Mesendoderm (in vitro differentiated cells): ENCODE measurements at regions not wholly inside any gene's neighbourhood (a gene's known extent, or its start where the extent isn't known, plus 50 kb on each side); places are given as distances from the start of the nearest gene placed in this dataset.
"Not testable (repeated sequence)": the region's sequence is repeated elsewhere in the genome, so short reads cannot be mapped to it uniquely, and the experiment has no call there.

Experiments
- DNase-seq: peaks from one replicate; pipeline ENCODE4 v3.0.0; 2013
- H2AK5ac ChIP-seq: 2 replicates; pipeline ENCODE4 v1.6.1; 2013; ENCODE audit warnings: low read length, inconsistent platforms
- H2BK120ac ChIP-seq: 2 replicates; pipeline ENCODE4 v1.6.1; 2013; ENCODE audit warnings: low read depth, mild to moderate bottlenecking, low read length, moderate library complexity, mixed read lengths
- H2BK15ac ChIP-seq: replicated peaks from 2 replicates; pipeline ENCODE4 v1.6.1; 2013; ENCODE audit warnings: low read depth, mild to moderate bottlenecking, moderate library complexity
- H2BK5ac ChIP-seq: 2 replicates; pipeline ENCODE4 v1.6.1; 2013; ENCODE audit warnings: low read length, inconsistent platforms
- H3K18ac ChIP-seq: 2 replicates; pipeline ENCODE4 v1.6.1; 2013; ENCODE audit warnings: mild to moderate bottlenecking, low read length, mixed read lengths
- H3K23ac ChIP-seq: one replicate; pipeline ENCODE4 v1.6.1; 2013; ENCODE audit warnings: low read length
- H3K27ac ChIP-seq: 2 replicates; pipeline ENCODE4 v1.5.1; 2013; ENCODE audit warnings: low read depth, mild to moderate bottlenecking, inconsistent platforms, low read length, moderate library complexity
- H3K27me3 ChIP-seq: 2 replicates; pipeline ENCODE4 v1.6.1; 2013; ENCODE audit warnings: low read length, control low read depth, mild to moderate bottlenecking, inconsistent platforms; ENCODE audit not compliant: insufficient read depth, poor library complexity
- H3K36me3 ChIP-seq: 2 replicates; pipeline ENCODE4 v1.6.1; 2013; ENCODE audit warnings: low read length, inconsistent platforms; ENCODE audit not compliant: control insufficient read depth, insufficient read depth
- H3K4ac ChIP-seq: one replicate; pipeline ENCODE4 v1.6.1; 2013; ENCODE audit warnings: low read depth, mild to moderate bottlenecking, low read length, moderate library complexity
- H3K4me1 ChIP-seq: 2 replicates; pipeline ENCODE4 v1.6.1; 2013; ENCODE audit warnings: low read depth, low read length, inconsistent platforms; ENCODE audit not compliant: control insufficient read depth
- H3K4me2 ChIP-seq: 2 replicates; pipeline ENCODE4 v1.6.1; 2013; ENCODE audit warnings: low read length
- H3K4me3 ChIP-seq: 2 replicates; pipeline ENCODE4 v1.5.1; 2013; ENCODE audit warnings: mild to moderate bottlenecking, low read length
- H3K56ac ChIP-seq: one replicate; pipeline ENCODE4 v1.6.1; 2013; ENCODE audit warnings: low read length
- H3K79me1 ChIP-seq: 2 replicates; pipeline ENCODE4 v1.6.1; 2013; ENCODE audit warnings: low read length, inconsistent platforms
- H3K79me2 ChIP-seq: 2 replicates; pipeline ENCODE4 v1.6.1; 2013; ENCODE audit warnings: mild to moderate bottlenecking, low read length; ENCODE audit not compliant: control insufficient read depth, insufficient read depth
- H3K9ac ChIP-seq: 2 replicates; pipeline ENCODE4 v1.6.1; 2013; ENCODE audit warnings: low read length, inconsistent platforms
- H4K5ac ChIP-seq: one replicate; pipeline ENCODE4 v1.6.1; 2013; ENCODE audit warnings: low read length
- H4K8ac ChIP-seq: one replicate; pipeline ENCODE4 v1.6.1; 2013; ENCODE audit warnings: low read depth, mild to moderate bottlenecking, control low read depth, low read length, moderate library complexity
- WGBS: extraction: QIAGEN DNeasy Blood & Tissue Kit; methylation state at CpG from one replicate; pipeline ENCODE4 v1.1.7; 2013; ENCODE audit warnings: low lambda C conversion rate, missing lambda C conversion rate; ENCODE audit not compliant: insufficient coverage; ENCODE audit errors: extremely low coverage; 5-methylcytosine and 5-hydroxymethylcytosine counted together

DNA sequence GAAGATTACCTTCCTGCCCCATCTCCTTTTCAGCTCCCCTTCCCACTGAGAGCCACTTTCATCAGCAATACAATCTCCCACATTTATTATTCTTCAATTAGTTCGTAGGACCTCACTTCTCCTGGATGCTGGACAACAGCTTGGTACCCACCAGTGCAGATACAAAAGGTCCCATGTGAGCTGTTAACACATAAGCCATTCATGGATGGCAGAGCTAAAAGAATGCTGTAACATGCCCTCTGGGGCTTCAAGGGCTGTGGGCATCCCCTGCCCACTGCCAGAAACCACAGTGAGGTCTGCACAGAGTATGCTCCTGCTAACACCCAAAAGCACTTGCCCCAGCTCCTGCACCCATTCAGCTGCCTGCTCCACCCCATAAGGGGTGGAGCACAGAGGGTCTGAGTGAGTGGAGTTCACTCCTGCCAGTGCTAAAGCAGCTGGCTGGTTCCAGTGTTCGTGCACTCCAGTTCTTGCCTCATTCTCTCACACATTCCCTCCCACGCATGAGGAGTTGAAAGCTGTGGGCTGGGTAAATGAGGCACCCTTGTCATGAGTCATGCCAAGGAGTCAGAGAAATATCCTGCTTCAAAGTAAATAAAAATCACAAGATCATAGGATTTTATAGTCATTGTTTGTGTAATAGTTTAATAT, 305.9 kb upstream of the TMEFF2 start:
- Histone ChIP-seq H2BK5ac (no peak overlapping the region), H2BK15ac (no peak overlapping the region), H2BK120ac (no peak overlapping the region), H4K8ac (no peak overlapping the region), H3K79me1 (no peaks in the 10 kb centered on the region), H4K5ac (no peak overlapping the region), H3K79me2 (no peaks in the 10 kb centered on the region), H3K18ac (no peak overlapping the region), H3K36me3 (no peaks in the 10 kb centered on the region), H3K56ac (no peak overlapping the region), H3K4me2 (no peak overlapping the region), H3K4me1 (no peaks in the 10 kb centered on the region), H3K27me3 (no peaks in the 10 kb centered on the region), H3K4me3 (no peak overlapping the region), H3K9ac (no peak overlapping the region), H3K27ac (no peak overlapping the region), H3K23ac (no peak overlapping the region), H2AK5ac (no peak overlapping the region), H3K4ac (no peak overlapping the region)
- DNase-seq, result peak; percentile 6
- no CpG with 5 or more reads among the region's 3 CpGs for WGBS

GRCh38 chr2:192499476-192499875, 304.7 kb upstream of the TMEFF2 start:
- Histone ChIP-seq H2AK5ac (no peak overlapping the region), H2BK120ac (no peak overlapping the region), H3K23ac (no peak overlapping the region), H3K9ac (no peak overlapping the region), H3K4me2 (no peak overlapping the region), H4K5ac (no peak overlapping the region), H3K56ac (no peak overlapping the region), H3K79me1 (no peaks in the 10 kb centered on the region), H3K27ac (no peak overlapping the region), H2BK5ac (no peak overlapping the region), H3K4me1 (no peaks in the 10 kb centered on the region), H4K8ac (no peak overlapping the region), H3K4me3 (no peak overlapping the region), H3K4ac (no peak overlapping the region), H3K18ac (no peak overlapping the region), H3K27me3 (no peaks in the 10 kb centered on the region), H2BK15ac (no peak overlapping the region), H3K79me2 (no peaks in the 10 kb centered on the region), H3K36me3 (no peaks in the 10 kb centered on the region)
- DNase-seq, result peak; percentile 6

DNA sequence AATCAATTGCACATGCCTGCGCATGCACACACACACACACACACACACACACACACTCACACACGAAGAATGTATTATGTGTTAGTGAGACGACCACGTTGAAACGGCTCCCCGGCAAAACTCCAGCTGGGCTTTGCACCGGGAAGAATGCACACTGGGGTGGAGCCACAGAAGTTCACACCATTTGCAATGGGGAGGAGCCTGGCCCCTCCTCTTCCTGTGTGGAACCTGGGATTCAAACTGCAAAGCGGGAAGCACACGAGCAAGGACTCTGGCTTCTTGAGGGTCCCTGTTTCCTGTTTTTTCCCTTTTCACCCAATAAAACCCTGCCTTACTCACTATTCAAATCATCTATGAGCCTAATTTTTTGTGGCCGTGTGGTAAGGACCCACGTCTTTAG, 304.0 kb upstream of the TMEFF2 start:
- no peak overlapping the region for H3K27ac ChIP-seq
- no CpG with 5 or more reads among the region's 11 CpGs for WGBS
- no peak overlapping the region for H4K5ac ChIP-seq
- H2BK15ac ChIP-seq, result no peak overlapping the region
- H2AK5ac ChIP-seq, result no peak overlapping the region
- no peak overlapping the region for H3K9ac ChIP-seq
- no peak overlapping the region for H3K23ac ChIP-seq
- H3K36me3 ChIP-seq, result no peaks in the 10 kb centered on the region
- no peaks in the 10 kb centered on the region for H3K27me3 ChIP-seq
- H3K79me1 ChIP-seq, result no peaks in the 10 kb centered on the region
- no peak overlapping the region for H3K4me3 ChIP-seq
- no peak overlapping the region for H3K4me2 ChIP-seq
- DNase-seq, result peak; percentile 4
- no peak overlapping the region for H4K8ac ChIP-seq
- no peak overlapping the region for H3K18ac ChIP-seq
- H3K4me1 ChIP-seq, result no peaks in the 10 kb centered on the region
- no peak overlapping the region for H2BK120ac ChIP-seq
- H3K56ac ChIP-seq, result no peak overlapping the region
- no peak overlapping the region for H3K4ac ChIP-seq
- H2BK5ac ChIP-seq, result no peak overlapping the region
- H3K79me2 ChIP-seq, result no peaks in the 10 kb centered on the region

- not testable (repeated sequence) for H3K4ac ChIP-seq, H3K79me2 ChIP-seq, H3K4me3 ChIP-seq, H3K79me1 ChIP-seq, H3K4me1 ChIP-seq, H3K23ac ChIP-seq, H2AK5ac ChIP-seq, H3K27ac ChIP-seq, H2BK5ac ChIP-seq, H2BK15ac ChIP-seq, H3K27me3 ChIP-seq, H3K36me3 ChIP-seq, H3K56ac ChIP-seq, H3K18ac ChIP-seq, DNase-seq, H3K4me2 ChIP-seq, H2BK120ac ChIP-seq, H4K5ac ChIP-seq, H3K9ac ChIP-seq, H4K8ac ChIP-seq
- WGBS, result no CpG with 5 or more reads among the region's 1 CpG
Measured at GRCh38 chr2:192488158-192488557, 293.4 kb upstream of the TMEFF2 start.

DNA sequence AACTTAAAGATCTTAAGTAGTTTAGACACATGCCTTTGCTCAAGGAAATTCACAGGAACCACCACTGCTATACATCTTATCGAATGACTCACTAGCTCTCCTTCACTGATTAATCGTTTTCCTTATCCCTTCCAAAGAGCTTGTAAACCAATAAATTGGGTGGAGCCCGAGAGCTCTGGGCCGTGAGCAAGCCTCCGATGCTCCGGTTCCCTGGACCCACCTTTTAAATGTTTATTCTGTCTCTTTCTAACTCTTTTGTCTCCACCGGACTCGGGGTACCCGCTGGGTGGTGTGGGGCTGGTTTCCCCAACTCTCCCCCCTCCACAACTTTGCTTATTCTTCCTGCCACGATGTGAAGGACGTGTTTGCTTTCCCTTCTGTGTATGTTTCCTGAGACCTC, 292.9 kb upstream of the TMEFF2 start:
- H3K27ac ChIP-seq, result no peak overlapping the region
- H2BK120ac ChIP-seq, result no peak overlapping the region
- no CpG with 5 or more reads among the region's 11 CpGs for WGBS

DNA sequence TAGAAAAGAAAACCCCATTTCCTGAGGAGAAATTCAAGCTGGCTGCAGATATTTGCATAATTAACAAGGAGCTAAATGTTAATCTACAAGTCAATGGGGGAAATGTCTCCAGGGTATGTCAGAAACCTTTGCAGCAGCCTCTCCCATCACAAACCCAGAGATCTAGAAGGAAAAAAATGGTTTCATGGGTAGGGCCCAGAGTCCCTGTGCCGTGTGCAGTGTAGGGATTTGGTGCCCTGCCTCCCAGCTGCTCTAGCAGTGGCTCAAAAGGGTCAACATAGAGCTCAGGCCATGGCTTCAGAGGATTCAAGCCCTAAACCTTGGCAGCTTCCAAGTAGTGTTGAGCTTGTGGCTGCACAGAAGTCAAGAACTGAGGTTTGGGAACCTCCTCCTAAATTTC, 290.2 kb upstream of the TMEFF2 start:
- Histone ChIP-seq H3K18ac (no peak overlapping the region), H3K79me2 (no peaks in the 10 kb centered on the region), H3K4ac (no peak overlapping the region), H3K4me3 (no peak overlapping the region), H3K27me3 (no peaks in the 10 kb centered on the region), H3K23ac (no peak overlapping the region), H2BK120ac (no peak overlapping the region), H3K4me2 (no peak overlapping the region), H3K56ac (no peak overlapping the region), H4K5ac (no peak overlapping the region), H3K79me1 (no peaks in the 10 kb centered on the region), H3K27ac (no peak overlapping the region), H3K9ac (no peak overlapping the region), H4K8ac (no peak overlapping the region), H3K36me3 (no peaks in the 10 kb centered on the region), H2BK15ac (no peak overlapping the region), H2AK5ac (no peak overlapping the region), H3K4me1 (no peaks in the 10 kb centered on the region), H2BK5ac (no peak overlapping the region)
- WGBS, result no CpG with 5 or more reads among the region's 1 CpG
- DNase-seq, result peak; percentile 23

More for the DNA sequence above, 292.9 kb upstream of the TMEFF2 start:
- H3K4me1 ChIP-seq, result no peaks in the 10 kb centered on the region
- H2AK5ac ChIP-seq, result no peak overlapping the region
- H3K4me2 ChIP-seq, result no peak overlapping the region
- no peaks in the 10 kb centered on the region for H3K36me3 ChIP-seq
- no peak overlapping the region for H3K56ac ChIP-seq
- no peak overlapping the region for H4K8ac ChIP-seq
- H3K79me2 ChIP-seq, result no peaks in the 10 kb centered on the region
- H3K18ac ChIP-seq, result no peak overlapping the region
- DNase-seq, result no peak
- H3K79me1 ChIP-seq, result no peaks in the 10 kb centered on the region
- H3K23ac ChIP-seq, result no peak overlapping the region
- no peak overlapping the region for H2BK15ac ChIP-seq
- H3K27me3 ChIP-seq, result no peaks in the 10 kb centered on the region
- no peak overlapping the region for H4K5ac ChIP-seq
- H2BK5ac ChIP-seq, result no peak overlapping the region
- no peak overlapping the region for H3K9ac ChIP-seq
- no peak overlapping the region for H3K4ac ChIP-seq
- no peak overlapping the region for H3K4me3 ChIP-seq
